GM12864 (cell line): ENCODE measurements at regions not wholly inside any gene's neighbourhood (a gene's known extent, or its start where the extent isn't known, plus 50 kb on each side); places are given as distances from the start of the nearest gene placed in this dataset.

Experiments used
- DNase-seq: peaks from one replicate; pipeline ENCODE4 v3.0.0-alpha.2; 2011; ENCODE audit warnings: low read depth
- H3K4me3 ChIP-seq: 2 replicates; pipeline ENCODE4 v1.5.1; 2011; ENCODE audit warnings: mild to moderate bottlenecking, low read depth, low read length, control low read depth
- CTCF ChIP-seq: IDR thresholded peaks from 2 replicates; pipeline ENCODE4 v1.5.1; 2011; ENCODE audit warnings: low read depth, mild to moderate bottlenecking, moderate library complexity, low read length, control low read depth, inconsistent platforms; ENCODE audit errors: missing control alignments

DNA sequence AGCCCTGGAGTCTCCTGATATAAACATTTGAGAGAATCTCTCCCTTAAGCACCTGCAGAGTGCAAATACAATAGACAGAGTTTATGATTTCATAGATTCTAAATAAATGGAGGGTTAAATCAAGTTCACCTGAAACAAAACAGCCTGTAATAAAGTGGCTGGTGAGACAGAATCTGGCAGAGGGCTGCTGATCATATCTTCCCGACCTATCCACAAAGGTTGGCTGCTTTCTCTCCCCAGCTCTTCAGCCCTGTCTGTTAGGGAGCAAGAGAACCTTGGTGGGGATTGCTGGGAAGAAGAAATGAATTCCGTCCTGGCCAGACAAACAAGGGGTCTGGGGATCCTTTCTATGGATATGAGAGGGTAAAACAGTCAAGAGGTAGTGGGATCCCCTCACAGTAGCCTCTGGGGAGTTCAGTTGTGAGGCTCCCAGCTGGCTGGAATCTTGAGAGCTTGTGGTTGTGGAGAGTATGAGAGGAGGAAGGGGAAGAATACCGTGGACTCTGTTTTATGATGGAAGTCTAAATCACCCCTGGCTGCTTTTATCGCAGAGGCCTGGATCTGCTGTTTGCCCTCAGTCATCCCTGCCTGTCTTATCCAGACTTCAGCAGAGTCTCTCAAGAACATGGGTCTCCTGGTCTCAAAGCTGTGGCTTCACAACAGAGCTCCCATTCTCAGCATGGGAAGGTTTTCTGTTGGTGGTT, 451.3 kb downstream of the NTRK3 start:
- TF ChIP-seq CTCF = no peak
- no peak for DNase-seq

DNA sequence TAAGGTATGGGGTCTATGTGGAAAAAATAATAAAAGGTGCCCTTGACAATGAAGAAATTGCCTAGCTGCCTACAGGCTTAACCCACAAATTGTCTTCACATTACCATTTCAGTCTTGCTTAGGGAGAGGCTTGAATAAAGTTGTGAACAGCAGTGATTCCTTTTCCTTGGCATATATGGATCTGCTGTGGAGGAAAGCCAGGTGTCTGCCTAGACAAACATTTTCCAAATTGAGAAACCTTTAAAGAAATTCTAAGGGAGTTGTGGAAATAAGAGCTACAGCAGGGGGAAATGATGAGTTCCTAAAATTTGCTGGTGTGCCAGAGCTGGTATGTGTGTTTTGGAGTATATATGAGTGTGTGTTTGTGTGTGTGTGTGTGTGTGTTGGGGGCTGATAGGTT, 452.1 kb downstream of the NTRK3 start:
- no peak overlapping the region for H3K4me3 ChIP-seq
- no peak for TF ChIP-seq CTCF
- no peak for DNase-seq

More for the DNA sequence above, 451.3 kb downstream of the NTRK3 start:
- H3K4me3 ChIP-seq = no peak overlapping the region

DNA sequence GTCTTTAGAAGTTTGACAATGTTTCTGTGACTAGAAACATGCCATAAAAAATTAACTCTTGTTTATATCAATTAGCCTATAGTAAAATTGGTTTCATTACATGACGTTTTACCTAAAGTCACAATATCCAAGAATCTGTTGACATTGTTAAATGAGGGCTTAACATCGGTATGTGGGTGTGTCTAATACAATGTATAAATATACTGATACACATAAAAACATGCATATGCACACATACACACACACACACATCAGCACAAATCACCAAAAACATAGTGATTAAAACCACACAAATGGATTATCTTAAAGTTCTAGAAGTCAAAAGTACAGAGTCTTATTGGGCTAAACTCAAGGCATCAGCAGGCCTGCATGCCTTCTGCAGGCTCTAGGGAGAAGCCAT, 456.7 kb downstream of the NTRK3 start:
- TF ChIP-seq CTCF = no peak
- DNase-seq = no peak

GRCh38 chr15:87799428-87799827, 457.1 kb downstream of the NTRK3 start:
- DNase-seq = no peak
- TF ChIP-seq CTCF = no peak
- H3K4me3 ChIP-seq = no peak overlapping the region

More for the DNA sequence above, 456.7 kb downstream of the NTRK3 start:
- no peak overlapping the region for H3K4me3 ChIP-seq

DNA sequence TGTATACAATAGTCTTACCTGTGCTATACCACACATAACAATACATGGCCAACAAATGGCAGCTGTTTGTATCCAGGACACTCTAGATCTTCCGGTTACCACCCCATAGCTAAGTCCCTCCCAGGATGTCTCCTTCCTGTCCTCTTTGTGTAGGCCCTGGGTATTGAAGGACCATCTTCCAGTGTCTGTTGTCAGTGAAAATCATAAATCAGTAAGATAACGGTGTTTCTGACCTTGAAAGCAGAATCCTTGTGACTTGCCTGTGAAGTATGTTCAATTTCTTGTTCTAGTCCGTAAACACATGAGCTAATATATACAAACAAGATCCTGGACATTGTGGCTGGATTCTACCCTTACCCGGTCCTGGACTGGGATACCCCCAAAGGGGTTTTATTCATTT, 462.8 kb downstream of the NTRK3 start:
- TF ChIP-seq CTCF = no peak
- no peak for DNase-seq
- no peak overlapping the region for H3K4me3 ChIP-seq

GRCh38 chr15:87792250-87793040, 464.1 kb downstream of the NTRK3 start:
- no peak for DNase-seq
- no peak for TF ChIP-seq CTCF
- no peak overlapping the region for H3K4me3 ChIP-seq
